ENCODE measurements at regions not wholly inside any gene's neighbourhood (a gene's known extent, or its start where the extent isn't known, plus 50 kb on each side); places are given as distances from the start of the nearest gene placed in this dataset.

- TF ChIP-seq CHD2 (IDR thresholded peaks at IDR 0.05; ENCODE audit: low read length, partially characterized antibody) (no peak), ZNF302 (CRISPR knock-in tag; IDR thresholded peaks at IDR 0.05) (no peak)
- TF ChIP-seq, protein P1, sequence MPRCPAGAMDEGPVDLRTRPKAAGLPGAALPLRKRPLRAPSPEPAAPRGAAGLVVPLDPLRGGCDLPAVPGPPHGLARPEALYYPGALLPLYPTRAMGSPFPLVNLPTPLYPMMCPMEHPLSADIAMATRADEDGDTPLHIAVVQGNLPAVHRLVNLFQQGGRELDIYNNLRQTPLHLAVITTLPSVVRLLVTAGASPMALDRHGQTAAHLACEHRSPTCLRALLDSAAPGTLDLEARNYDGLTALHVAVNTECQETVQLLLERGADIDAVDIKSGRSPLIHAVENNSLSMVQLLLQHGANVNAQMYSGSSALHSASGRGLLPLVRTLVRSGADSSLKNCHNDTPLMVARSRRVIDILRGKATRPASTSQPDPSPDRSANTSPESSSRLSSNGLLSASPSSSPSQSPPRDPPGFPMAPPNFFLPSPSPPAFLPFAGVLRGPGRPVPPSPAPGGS (IDR thresholded peaks at IDR 0.05) = no peak
Observed at GRCh38 chr15:98221577-98221976, 261.1 kb downstream of the ARRDC4 start (continued).

- 0% methylated on average over 3 of the region's 3 CpGs for WGBS (ENCODE audit: missing lambda C conversion rate)
- FAIRE-seq (no peak), DNase-seq (ENCODE audit: low read depth in 1 of 2, low spot score in 1 of 2) (no peak), ATAC-seq (no peak)
- Histone ChIP-seq H3K9me3 (no peaks in the 10 kb centered on the region), H3K4me1 (no peaks in the 10 kb centered on the region), H3K4me2 (no peak overlapping the region), H3K27ac (no peak overlapping the region), H3K4me3 (no peak overlapping the region)
- ChIA-PET POLR2A (no interaction called here), CTCF (no interaction called here)
- TF ChIP-seq, protein P2, sequence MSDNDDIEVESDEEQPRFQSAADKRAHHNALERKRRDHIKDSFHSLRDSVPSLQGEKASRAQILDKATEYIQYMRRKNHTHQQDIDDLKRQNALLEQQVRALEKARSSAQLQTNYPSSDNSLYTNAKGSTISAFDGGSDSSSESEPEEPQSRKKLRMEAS (IDR thresholded peaks at IDR 0.05) = no peak
- TF ChIP-seq CBX2 (IDR thresholded peaks at IDR 0.05; ENCODE audit: borderline replicate concordance, low read depth) (no peak), EP300 (IDR thresholded peaks at IDR 0.05) (no peak), EHMT2 (IDR thresholded peaks at IDR 0.05; ENCODE audit: low read depth) (no peak), MAFK (IDR thresholded peaks at IDR 0.05; ENCODE audit: partially characterized antibody) (no peak), JUNB (IDR thresholded peaks at IDR 0.05) (no peak), FOXS1 (CRISPR knock-in tag; IDR thresholded peaks at IDR 0.05) (no peak), ZNF302 (CRISPR knock-in tag; IDR thresholded peaks at IDR 0.05) (no peak), FOSB (CRISPR knock-in tag; IDR thresholded peaks at IDR 0.05) (no peak), MAZ (IDR thresholded peaks at IDR 0.05; ENCODE audit: borderline replicate concordance, low read depth, low read length) (no peak), POLR2A (IDR thresholded peaks at IDR 0.05; ENCODE audit: low read length) (no peak)
- TF ChIP-seq, protein P3, sequence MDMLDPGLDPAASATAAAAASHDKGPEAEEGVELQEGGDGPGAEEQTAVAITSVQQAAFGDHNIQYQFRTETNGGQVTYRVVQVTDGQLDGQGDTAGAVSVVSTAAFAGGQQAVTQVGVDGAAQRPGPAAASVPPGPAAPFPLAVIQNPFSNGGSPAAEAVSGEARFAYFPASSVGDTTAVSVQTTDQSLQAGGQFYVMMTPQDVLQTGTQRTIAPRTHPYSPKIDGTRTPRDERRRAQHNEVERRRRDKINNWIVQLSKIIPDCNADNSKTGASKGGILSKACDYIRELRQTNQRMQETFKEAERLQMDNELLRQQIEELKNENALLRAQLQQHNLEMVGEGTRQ (IDR thresholded peaks at IDR 0.05) = no peak
Observed at GRCh38 chr15:98226149-98226548, 265.6 kb downstream of the ARRDC4 start.

DNA sequence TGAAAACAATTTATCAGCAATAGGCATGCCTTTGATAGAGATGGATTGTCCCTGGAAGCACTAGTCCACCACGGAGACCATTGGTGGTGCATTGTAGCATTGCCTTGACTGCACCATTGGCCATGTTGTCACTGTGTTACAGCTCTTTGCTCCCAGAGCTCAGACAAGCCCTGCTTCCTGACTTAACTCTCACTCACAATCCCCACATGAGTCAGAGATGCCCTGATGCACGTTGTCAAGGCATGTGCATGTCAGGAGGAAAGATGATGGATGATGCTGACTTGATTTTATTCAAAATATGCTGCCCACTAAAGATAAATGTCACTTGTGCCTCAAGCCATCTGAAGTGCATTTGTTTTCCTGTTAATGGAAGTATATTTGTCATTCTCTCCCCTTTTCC is 266.1 kb downstream of the ARRDC4 start:
- no peak for ATAC-seq
- DNase-seq (ENCODE audit: low read depth in 1 of 2, low spot score in 1 of 2) = no peak
- ChIA-PET POLR2A (no interaction called here), CTCF (no interaction called here)
- Histone ChIP-seq H3K4me2 (no peak overlapping the region), H3K27ac (no peak overlapping the region), H3K4me3 (no peak overlapping the region), H3K9me3 (no peaks in the 10 kb centered on the region), H3K4me1 (no peaks in the 10 kb centered on the region)
- WGBS (ENCODE audit: missing lambda C conversion rate) = 3% methylated on average over 2 of the region's 2 CpGs
- FAIRE-seq = no peak
- no peak for TF ChIP-seq HEYL (CRISPR knock-in tag; IDR thresholded peaks at IDR 0.05)
- TF ChIP-seq, protein P1 (IDR thresholded peaks at IDR 0.05) = no peak
- no peak for TF ChIP-seq HOXB5 (CRISPR knock-in tag; IDR thresholded peaks at IDR 0.05)
- TF ChIP-seq TP53 (CRISPR knock-in tag; IDR thresholded peaks at IDR 0.05) = no peak
- TF ChIP-seq, protein P4, sequence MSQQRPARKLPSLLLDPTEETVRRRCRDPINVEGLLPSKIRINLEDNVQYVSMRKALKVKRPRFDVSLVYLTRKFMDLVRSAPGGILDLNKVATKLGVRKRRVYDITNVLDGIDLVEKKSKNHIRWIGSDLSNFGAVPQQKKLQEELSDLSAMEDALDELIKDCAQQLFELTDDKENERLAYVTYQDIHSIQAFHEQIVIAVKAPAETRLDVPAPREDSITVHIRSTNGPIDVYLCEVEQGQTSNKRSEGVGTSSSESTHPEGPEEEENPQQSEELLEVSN (IDR thresholded peaks at IDR 0.05; ENCODE audit: borderline replicate concordance, low read depth) = no peak
- TF ChIP-seq, protein P5, sequence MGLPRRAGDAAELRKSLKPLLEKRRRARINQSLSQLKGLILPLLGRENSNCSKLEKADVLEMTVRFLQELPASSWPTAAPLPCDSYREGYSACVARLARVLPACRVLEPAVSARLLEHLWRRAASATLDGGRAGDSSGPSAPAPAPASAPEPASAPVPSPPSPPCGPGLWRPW (IDR thresholded peaks at IDR 0.05) = no peak
- no peak for TF ChIP-seq NFE2L2 (conservative IDR thresholded peaks at IDR 0.05; ENCODE audit: low read length)
- TF ChIP-seq ATOH8 (CRISPR knock-in tag; IDR thresholded peaks at IDR 0.05; ENCODE audit: low read depth) = no peak
- TF ChIP-seq HDAC2 (IDR thresholded peaks at IDR 0.05) = no peak
- no peak for TF ChIP-seq RFX5 (IDR thresholded peaks at IDR 0.05)
- TF ChIP-seq, protein P6, sequence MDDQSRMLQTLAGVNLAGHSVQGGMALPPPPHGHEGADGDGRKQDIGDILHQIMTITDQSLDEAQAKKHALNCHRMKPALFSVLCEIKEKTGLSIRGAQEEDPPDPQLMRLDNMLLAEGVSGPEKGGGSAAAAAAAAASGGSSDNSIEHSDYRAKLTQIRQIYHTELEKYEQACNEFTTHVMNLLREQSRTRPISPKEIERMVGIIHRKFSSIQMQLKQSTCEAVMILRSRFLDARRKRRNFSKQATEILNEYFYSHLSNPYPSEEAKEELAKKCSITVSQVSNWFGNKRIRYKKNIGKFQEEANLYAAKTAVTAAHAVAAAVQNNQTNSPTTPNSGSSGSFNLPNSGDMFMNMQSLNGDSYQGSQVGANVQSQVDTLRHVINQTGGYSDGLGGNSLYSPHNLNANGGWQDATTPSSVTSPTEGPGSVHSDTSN (IDR thresholded peaks at IDR 0.05) = no peak
- TF ChIP-seq, protein P7, sequence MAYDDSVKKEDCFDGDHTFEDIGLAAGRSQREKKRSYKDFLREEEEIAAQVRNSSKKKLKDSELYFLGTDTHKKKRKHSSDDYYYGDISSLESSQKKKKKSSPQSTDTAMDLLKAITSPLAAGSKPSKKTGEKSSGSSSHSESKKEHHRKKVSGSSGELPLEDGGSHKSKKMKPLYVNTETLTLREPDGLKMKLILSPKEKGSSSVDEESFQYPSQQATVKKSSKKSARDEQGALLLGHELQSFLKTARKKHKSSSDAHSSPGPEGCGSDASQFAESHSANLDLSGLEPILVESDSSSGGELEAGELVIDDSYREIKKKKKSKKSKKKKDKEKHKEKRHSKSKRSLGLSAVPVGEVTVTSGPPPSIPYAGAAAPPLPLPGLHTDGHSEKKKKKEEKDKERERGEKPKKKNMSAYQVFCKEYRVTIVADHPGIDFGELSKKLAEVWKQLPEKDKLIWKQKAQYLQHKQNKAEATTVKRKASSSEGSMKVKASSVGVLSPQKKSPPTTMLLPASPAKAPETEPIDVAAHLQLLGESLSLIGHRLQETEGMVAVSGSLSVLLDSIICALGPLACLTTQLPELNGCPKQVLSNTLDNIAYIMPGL (CRISPR knock-in tag; IDR thresholded peaks at IDR 0.05; ENCODE audit: borderline replicate concordance) = no peak
- no peak for TF ChIP-seq CHD2 (IDR thresholded peaks at IDR 0.05; ENCODE audit: low read length, partially characterized antibody)
- no peak for TF ChIP-seq POLR2A (IDR thresholded peaks at IDR 0.05; ENCODE audit: low read length)
- no peak for TF ChIP-seq KDM1A (IDR thresholded peaks at IDR 0.05; ENCODE audit: low read depth)
- TF ChIP-seq, protein P8, sequence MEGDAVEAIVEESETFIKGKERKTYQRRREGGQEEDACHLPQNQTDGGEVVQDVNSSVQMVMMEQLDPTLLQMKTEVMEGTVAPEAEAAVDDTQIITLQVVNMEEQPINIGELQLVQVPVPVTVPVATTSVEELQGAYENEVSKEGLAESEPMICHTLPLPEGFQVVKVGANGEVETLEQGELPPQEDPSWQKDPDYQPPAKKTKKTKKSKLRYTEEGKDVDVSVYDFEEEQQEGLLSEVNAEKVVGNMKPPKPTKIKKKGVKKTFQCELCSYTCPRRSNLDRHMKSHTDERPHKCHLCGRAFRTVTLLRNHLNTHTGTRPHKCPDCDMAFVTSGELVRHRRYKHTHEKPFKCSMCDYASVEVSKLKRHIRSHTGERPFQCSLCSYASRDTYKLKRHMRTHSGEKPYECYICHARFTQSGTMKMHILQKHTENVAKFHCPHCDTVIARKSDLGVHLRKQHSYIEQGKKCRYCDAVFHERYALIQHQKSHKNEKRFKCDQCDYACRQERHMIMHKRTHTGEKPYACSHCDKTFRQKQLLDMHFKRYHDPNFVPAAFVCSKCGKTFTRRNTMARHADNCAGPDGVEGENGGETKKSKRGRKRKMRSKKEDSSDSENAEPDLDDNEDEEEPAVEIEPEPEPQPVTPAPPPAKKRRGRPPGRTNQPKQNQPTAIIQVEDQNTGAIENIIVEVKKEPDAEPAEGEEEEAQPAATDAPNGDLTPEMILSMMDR (IDR thresholded peaks at IDR 0.05) = no peak

Data from A549 (cell line).